COLO829 (cell line): ENCODE measurements at regions not wholly inside any gene's neighbourhood (a gene's known extent, or its start where the extent isn't known, plus 50 kb on each side); places are given as distances from the start of the nearest gene placed in this dataset.
A peak's percentile ranks its signal among the peaks of the same experiment; 100 is the strongest.

ENCODE experiments used
- DNase-seq: peaks from one replicate; pipeline ENCODE4 v3.0.0; 2012; ENCODE audit warnings: low spot score

- no peak for DNase-seq
Measured at GRCh38 chr2:167900435-167901114, 346.8 kb downstream of the STK39 start.

- DNase-seq = no peak
Measured at GRCh38 chr2:167898340-167898739, 349.1 kb downstream of the STK39 start.

- DNase-seq = no peak
Measured at GRCh38 chr2:167891841-167892240, 355.6 kb downstream of the STK39 start.

- no peak for DNase-seq
Measured at GRCh38 chr2:167890739-167891138, 356.7 kb downstream of the STK39 start.

GRCh38 chr2:167880415-167880814 lies 367.0 kb downstream of the STK39 start:
- no peak for DNase-seq

- no peak for DNase-seq
Measured at GRCh38 chr2:167875529-167875928, 371.9 kb downstream of the STK39 start.

- no peak for DNase-seq
Measured at GRCh38 chr2:167874812-167875211, 372.6 kb downstream of the STK39 start.

- no peak for DNase-seq
Measured at GRCh38 chr2:167871286-167871685, 376.1 kb downstream of the STK39 start.

- DNase-seq = no peak
Measured at GRCh38 chr2:167869200-167869599, 378.2 kb downstream of the STK39 start.

- no peak for DNase-seq
Measured at GRCh38 chr2:167863377-167863776, 384.0 kb downstream of the STK39 start.

- DNase-seq = peak; percentile 85
Measured at GRCh38 chr2:167862782-167863181, 384.6 kb downstream of the STK39 start.

- no peak for DNase-seq
Measured at GRCh38 chr2:167862296-167862695, 385.1 kb downstream of the STK39 start.

- no peak for DNase-seq
Measured at GRCh38 chr2:167861574-167862193, 385.7 kb downstream of the STK39 start.

- DNase-seq = no peak
Measured at GRCh38 chr2:167860082-167860481, 387.3 kb downstream of the STK39 start.

GRCh38 chr2:167859676-167860075 lies 387.7 kb downstream of the STK39 start:
- DNase-seq = no peak

- no peak for DNase-seq
Measured at GRCh38 chr2:167858086-167858485, 389.3 kb downstream of the STK39 start.

- no peak for DNase-seq
Measured at GRCh38 chr2:167857416-167857815, 390.0 kb downstream of the STK39 start.

GRCh38 chr2:167856190-167856589 lies 391.2 kb downstream of the STK39 start:
- DNase-seq = no peak

GRCh38 chr2:167855211-167855610 lies 392.2 kb downstream of the STK39 start:
- no peak for DNase-seq

GRCh38 chr2:167853717-167854116 lies 393.7 kb downstream of the STK39 start:
- no peak for DNase-seq

GRCh38 chr2:167851876-167852275 lies 395.5 kb downstream of the STK39 start:
- DNase-seq = no peak

GRCh38 chr2:167851323-167851860 lies 396.0 kb downstream of the STK39 start:
- DNase-seq = no peak

GRCh38 chr2:167844714-167845530 lies 402.5 kb downstream of the STK39 start:
- DNase-seq = no peak
